Activated effector memory CD4-positive, alpha-beta T cell treated with anti-CD3 and anti-CD28 coated beads, Interleukin-2, amount 50 U/mL, for 16 hours (primary cell): ENCODE measurements at regions not wholly inside any gene's neighbourhood (a gene's known extent, or its start where the extent isn't known, plus 50 kb on each side); places are given as distances from the start of the nearest gene placed in this dataset.

Experiments used
- DNase-seq: peaks from one replicate; pipeline ENCODE4 v3.0.0-alpha.2; 2020

DNA sequence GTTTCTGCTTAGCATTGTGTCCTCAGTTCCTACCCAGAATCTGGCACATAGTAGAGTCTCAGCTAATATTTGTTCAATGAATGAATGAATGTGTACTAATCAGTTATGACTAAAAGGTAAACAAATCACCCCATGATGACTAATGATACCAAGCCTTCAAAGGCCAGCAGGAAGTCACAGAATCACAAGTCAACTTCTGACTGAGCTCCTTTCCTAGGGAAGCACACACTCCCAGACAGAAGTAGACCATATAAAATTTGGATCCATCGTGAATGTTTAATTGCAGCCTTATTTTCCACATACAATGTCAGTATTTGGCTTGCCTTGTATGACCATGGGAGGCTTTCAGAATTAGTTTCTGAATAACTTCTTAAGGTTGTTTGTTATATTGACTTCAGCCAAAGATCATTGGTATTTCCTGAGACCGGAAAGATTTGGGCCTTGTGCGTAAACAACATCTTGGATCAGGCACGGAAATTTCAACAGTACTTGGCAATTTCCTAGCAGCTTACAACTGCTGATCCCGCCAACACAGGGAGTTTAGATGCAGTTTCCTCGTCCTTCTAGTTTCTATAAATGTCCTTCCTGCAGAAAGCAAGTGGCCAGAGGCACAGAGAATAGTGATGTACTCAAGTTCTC is 185.9 kb upstream of the ATP1B1 start:
- no peak for DNase-seq

- DNase-seq, result no peak
These were observed 184.9 kb upstream of the ATP1B1 start for GRCh38 chr1:168921629-168922028.

DNA sequence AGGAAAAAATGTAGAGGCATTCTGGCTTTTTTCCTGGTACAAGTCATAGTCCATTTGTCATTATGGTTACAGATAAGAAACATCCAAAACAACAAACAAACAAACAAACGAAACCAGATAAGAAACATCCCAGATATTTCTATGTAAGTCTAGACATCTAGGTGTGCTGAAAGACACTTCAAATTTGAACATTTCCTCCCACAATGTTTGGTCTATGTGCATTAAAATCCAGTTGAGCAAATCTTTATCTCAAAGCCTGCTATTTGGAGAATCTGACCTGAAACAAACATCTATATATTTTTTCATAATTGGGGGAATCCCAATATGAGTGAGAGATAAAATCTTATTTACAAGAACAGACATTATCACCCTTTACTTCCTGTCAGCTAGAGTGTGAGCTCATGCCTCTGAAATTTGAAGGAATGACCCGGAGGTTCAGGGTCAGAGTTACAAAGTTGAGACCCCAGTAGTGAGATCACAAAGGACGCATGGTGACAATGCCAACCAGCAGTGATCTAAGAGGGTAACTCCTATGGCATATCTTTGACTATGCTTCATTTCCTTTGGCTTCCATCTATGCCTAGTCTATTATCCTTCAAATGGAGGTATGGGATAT is 182.9 kb upstream of the ATP1B1 start:
- DNase-seq, result no peak

- no peak for DNase-seq
These were observed 181.5 kb upstream of the ATP1B1 start for GRCh38 chr1:168924976-168925375.

GRCh38 chr1:168926236-168926635 is 180.3 kb upstream of the ATP1B1 start:
- no peak for DNase-seq

- no peak for DNase-seq
These were observed 174.0 kb upstream of the ATP1B1 start for GRCh38 chr1:168932539-168932938.

GRCh38 chr1:168933141-168933805 is 173.2 kb upstream of the ATP1B1 start:
- no peak for DNase-seq

DNA sequence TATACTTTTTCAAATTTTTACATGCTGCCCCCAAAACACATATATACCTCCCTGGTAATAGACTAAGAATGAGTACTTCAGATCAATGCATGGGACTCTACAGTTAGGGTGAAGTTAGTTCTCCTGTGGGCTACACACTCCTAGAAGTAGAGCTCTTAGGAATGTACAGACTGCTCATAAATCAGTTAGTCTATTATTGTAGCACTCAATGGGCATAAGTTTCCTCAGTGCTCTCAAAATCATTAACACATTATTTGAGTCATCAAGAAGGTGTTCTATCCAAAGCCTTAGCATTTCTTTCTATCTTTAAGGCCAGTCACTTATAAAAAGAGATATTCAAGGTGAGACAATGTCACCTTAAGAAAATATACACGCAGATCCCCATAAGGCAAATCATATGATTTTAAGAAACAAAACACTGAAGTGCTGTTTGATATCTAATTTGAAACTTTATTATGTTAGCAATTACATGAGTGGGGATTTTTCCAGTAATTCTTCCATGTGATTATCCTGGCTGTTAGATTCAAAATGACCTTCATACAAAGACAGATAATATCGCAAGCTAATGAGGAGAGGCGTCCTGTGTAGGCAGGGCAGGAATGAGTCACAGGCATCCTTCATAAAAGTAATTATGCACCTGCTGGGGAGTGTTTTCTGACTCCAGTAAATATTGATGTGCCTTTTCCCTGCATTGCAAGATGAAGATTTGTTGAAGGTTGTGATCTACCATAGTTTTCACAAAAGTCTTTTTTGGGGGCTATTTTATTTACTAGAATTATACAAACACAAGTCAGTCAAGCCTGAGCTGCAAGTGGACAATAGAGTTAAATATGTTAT is 167.2 kb upstream of the ATP1B1 start:
- DNase-seq, result no peak

DNA sequence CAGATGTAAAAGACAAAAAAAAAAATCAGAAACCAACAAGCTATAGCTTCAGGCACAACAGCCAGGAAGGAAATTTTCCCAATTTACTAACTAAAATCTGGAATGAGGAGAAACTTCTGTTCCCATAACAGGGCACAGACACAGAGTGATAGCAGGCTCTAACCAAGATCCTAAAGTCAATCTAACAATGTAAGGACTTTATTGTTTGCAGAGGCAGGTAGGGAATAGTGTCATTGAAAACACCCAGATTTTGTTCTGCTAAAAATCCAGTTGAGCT is 166.6 kb upstream of the ATP1B1 start:
- DNase-seq, result no peak

DNA sequence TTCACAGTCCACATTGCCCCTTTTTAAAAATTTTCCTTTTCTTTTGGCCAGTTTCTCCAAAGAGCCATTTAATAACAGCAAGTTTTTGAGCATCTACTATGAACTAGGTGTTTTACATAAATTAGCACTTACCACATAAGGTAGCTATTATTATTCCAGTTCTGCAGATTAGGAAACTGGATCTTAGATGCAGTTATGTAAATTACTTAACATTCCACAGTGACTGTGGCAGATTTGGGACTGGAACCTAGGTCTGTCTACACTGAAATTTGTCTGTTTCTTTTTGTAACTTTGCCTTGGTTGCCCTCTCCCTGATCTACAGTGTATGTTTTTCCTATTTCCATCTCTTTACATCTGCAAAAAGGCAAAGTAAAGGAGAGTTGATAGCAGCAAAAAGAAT is 164.8 kb upstream of the ATP1B1 start:
- DNase-seq, result no peak

- no peak for DNase-seq
These were observed 164.3 kb upstream of the ATP1B1 start for GRCh38 chr1:168942165-168942564.

GRCh38 chr1:168945870-168946269 is 160.6 kb upstream of the ATP1B1 start:
- DNase-seq, result no peak

GRCh38 chr1:168947041-168947440 is 159.4 kb upstream of the ATP1B1 start:
- no peak for DNase-seq

DNA sequence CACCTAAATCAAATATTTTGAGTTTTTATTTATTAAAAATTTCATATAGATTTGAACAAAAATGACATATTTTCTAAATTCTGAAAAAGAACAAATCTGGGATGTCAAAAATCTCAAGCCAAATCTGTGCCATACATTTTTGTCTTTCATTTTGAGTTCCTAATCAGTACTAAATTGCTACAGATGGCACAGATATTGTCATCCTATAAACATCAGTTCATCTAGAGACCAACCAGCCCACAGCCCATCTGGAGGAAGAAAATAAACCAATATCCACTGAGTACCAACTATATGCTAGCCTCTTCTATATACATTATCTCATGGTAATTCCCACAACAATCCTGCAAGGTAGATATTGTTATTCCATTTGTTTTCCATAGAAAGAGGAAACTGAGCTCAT is 156.8 kb upstream of the ATP1B1 start:
- DNase-seq, result no peak

GRCh38 chr1:168957818-168958217 is 148.7 kb upstream of the ATP1B1 start:
- DNase-seq, result no peak

DNA sequence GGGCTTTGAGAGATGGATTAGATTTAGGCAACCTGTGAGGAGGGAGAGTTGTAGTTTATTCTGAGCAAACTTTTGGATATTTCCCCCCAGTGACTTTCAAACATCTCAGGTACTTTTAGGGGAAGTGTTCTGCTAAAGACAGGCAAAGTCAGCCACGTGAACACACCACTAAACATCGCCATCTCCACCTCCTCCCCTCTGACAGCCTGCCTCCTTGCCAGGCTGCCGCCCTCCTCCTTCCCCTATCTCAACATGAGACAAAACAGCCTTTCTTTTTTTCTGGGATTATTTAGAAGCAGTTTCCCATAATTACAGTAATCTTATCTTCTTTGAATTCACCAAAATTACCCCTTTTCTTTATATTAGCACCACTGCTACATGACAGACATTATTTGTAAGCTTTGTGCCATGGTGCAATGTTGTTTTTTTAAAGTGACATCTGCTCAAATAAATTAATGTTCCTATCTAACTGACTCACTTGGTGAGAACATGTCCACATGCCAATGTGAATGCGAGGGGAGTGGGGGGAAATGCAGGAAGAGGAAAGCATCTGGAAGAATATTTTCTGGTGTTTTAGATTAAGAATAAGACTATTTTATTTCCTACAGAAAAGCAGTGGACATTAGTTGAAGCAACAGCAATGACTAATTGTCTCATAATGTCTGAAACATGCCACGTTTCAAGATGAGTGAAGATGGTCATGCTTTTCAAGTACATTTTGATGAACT is 147.8 kb upstream of the ATP1B1 start:
- DNase-seq, result no peak

DNA sequence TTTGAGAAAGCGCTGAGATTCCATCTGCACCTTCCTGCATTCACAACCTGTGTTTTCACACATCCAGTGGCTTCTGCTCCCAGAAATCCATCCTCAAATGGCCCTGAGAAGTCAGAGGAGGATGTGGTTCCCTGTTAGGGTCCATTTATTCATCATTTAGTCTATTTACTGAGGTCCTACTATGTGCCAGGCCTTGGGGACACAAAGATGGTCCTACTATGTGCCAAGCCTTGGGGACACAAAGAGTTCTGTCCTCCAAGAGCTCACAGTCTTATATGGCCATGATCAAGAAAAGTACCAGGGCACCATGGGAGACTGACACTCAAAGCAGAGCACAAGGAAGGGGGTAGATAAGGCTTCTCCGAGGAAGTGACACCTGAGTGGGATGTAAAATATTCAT is 147.1 kb upstream of the ATP1B1 start:
- no peak for DNase-seq

DNA sequence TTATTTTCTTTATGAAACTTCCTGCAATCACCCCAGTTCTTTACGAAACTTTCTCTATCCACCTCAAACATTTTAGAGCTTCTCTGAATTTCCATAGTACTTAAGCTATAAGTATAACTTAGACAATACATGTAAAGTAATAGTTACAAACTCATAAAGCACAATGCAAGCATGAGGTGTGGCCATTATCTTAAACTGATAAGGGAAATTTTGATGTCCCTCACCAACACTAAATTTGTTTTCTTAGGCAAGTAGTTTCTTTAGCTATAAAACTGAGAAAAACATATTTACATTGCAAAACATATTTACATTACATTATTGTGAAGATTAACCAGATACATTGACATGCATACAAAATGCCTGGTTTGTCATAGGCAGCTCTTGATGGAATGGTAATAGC is 146.4 kb upstream of the ATP1B1 start:
- DNase-seq, result no peak

DNA sequence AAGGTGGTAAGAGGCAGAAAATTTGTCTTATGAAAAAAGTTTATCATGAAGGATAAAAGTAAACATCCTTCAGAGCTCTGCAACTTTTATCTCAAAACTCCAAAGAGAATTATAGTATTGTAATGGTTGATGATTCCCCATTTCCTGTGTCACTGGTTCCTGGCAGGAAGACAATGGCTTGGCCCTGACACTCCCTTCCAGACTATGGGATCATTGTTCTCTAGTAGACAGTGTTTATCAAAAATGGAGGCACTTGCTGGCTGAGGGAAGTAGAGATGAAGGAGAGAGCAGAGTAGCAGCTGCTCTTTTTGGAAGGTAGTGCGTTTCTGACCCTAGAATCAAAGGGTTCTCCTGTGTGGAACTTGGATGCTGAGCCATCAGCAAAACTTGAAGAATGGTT is 145.9 kb upstream of the ATP1B1 start:
- no peak for DNase-seq

DNA sequence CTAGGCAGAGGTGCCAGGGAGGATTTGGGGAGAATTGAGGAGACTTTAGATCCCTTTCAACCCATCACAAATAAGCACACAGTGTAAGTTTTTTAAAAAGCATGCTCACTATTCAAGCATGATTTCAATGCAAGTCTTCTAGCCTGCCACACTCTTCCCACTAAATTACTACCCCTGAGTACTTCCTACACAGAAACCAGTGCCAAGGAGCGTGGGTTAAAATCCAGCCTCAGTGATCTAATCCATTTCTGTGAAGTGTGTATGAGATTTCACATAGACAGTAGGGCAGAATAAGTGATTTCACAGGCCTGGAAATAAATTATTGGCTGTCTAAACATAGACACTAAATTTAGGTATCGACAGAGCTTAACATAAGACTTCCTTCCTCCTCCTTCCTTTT is 142.9 kb upstream of the ATP1B1 start:
- DNase-seq, result no peak

GRCh38 chr1:168964478-168964877 is 142.0 kb upstream of the ATP1B1 start:
- DNase-seq, result no peak

GRCh38 chr1:168966217-168966616 is 140.3 kb upstream of the ATP1B1 start:
- DNase-seq, result no peak

- no peak for DNase-seq
These were observed 139.9 kb upstream of the ATP1B1 start for GRCh38 chr1:168966636-168967035.
